Left hindlimb (tissue), 1 donor: ENCODE measurements at regions not wholly inside any gene's neighbourhood (a gene's known extent, or its start where the extent isn't known, plus 50 kb on each side); places are given as distances from the start of the nearest gene placed in this dataset.
"Not testable (repeated sequence)": the region's sequence is repeated elsewhere in the genome, so short reads cannot be mapped to it uniquely, and the experiment has no call there.

Source experiments
- DNase-seq: peaks from one replicate; pipeline ENCODE4 v3.0.0-alpha.2; 2018

- DNase-seq: not testable (repeated sequence)
These were observed 133.8 kb upstream of the USP9X start for GRCh38 chrX:40951407-40951806.

GRCh38 chrX:40952855-40953254 lies 132.4 kb upstream of the USP9X start:
- DNase-seq: no peak

GRCh38 chrX:40953369-40953768 lies 131.9 kb upstream of the USP9X start:
- DNase-seq: no peak

GRCh38 chrX:40960041-40960440 lies 125.2 kb upstream of the USP9X start:
- no peak for DNase-seq

- no peak for DNase-seq
These were observed 122.3 kb upstream of the USP9X start for GRCh38 chrX:40962793-40963407.

- no peak for DNase-seq
These were observed 121.2 kb upstream of the USP9X start for GRCh38 chrX:40964008-40964407.

GRCh38 chrX:40964633-40965586 lies 120.3 kb upstream of the USP9X start:
- no peak for DNase-seq

- no peak for DNase-seq
These were observed 118.9 kb upstream of the USP9X start for GRCh38 chrX:40966213-40966820.

- no peak for DNase-seq
These were observed 117.1 kb upstream of the USP9X start for GRCh38 chrX:40968180-40968579.

GRCh38 chrX:40971736-40972135 lies 113.5 kb upstream of the USP9X start:
- DNase-seq: no peak

GRCh38 chrX:40973619-40974018 lies 111.6 kb upstream of the USP9X start:
- no peak for DNase-seq

- DNase-seq: no peak
These were observed 109.3 kb upstream of the USP9X start for GRCh38 chrX:40975951-40976350.

- DNase-seq: no peak
These were observed 108.3 kb upstream of the USP9X start for GRCh38 chrX:40976981-40977380.

- no peak for DNase-seq
These were observed 100.3 kb upstream of the USP9X start for GRCh38 chrX:40984962-40985361.

GRCh38 chrX:40987413-40987812 lies 97.8 kb upstream of the USP9X start:
- DNase-seq: no peak

GRCh38 chrX:40988100-40988499 lies 97.1 kb upstream of the USP9X start:
- no peak for DNase-seq

GRCh38 chrX:40993395-40993794 lies 91.8 kb upstream of the USP9X start:
- DNase-seq: not testable (repeated sequence)

- DNase-seq: no peak
These were observed 88.2 kb upstream of the USP9X start for GRCh38 chrX:40996886-40997530.

- no peak for DNase-seq
These were observed 87.1 kb upstream of the USP9X start for GRCh38 chrX:40998123-40998522.

GRCh38 chrX:41001327-41001726 lies 83.9 kb upstream of the USP9X start:
- no peak for DNase-seq

GRCh38 chrX:41002026-41002425 lies 83.2 kb upstream of the USP9X start:
- DNase-seq: no peak

- DNase-seq: no peak
These were observed 81.6 kb upstream of the USP9X start for GRCh38 chrX:41003506-41004270.
